PC-3 (cell line): ENCODE measurements at regions not wholly inside any gene's neighbourhood (a gene's known extent, or its start where the extent isn't known, plus 50 kb on each side); places are given as distances from the start of the nearest gene placed in this dataset.
"Not testable (repeated sequence)": the region's sequence is repeated elsewhere in the genome, so short reads cannot be mapped to it uniquely, and the experiment has no call there.

ENCODE experiments used
- EZH2 ChIP-seq: fragments of 300-600 bp; sonication (generic); IDR thresholded peaks from one replicate; pipeline ENCODE4 v1.6.1; 2017; ENCODE audit warnings: antibody characterized with exemption, mild to moderate bottlenecking, low read length; ENCODE audit not compliant: unreplicated experiment
- EZH2phosphoT487 ChIP-seq: fragments of 300-600 bp; sonication (generic); IDR thresholded peaks from 2 replicates; pipeline ENCODE4 v1.6.1; 2018; ENCODE audit warnings: mild to moderate bottlenecking, antibody characterized with exemption, low read length, borderline replicate concordance
- TF ChIP-seq, protein P1 (sequence below): fragments of 300-600 bp; sonication (generic); conservative IDR thresholded peaks from 2 replicates; pipeline ENCODE4 v1.5.1; 2017; ENCODE audit warnings: antibody characterized with exemption, low read depth, mild to moderate bottlenecking, low read length

DNA sequence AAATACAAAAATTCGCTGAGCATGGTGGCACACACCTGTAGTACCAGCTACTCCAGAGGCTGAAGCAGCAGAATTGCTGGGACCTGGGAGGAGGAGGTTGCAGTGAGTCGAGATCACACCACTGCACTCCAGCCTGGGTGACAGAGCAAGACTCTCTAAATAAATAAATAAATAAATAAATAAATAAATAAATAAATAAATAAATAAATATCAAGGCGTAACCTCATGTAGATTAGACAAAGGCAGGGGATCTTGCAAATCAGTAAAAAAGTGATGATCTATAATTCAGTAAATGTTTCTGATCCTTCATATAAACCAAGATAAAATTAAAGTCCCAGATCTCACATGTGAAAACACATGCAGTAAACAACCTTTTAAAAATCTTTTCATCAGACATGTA is 425.6 kb downstream of the MRPL39 start:
- not testable (repeated sequence) for TF ChIP-seq EZH2, EZH2phosphoT487
- TF ChIP-seq, protein P1, sequence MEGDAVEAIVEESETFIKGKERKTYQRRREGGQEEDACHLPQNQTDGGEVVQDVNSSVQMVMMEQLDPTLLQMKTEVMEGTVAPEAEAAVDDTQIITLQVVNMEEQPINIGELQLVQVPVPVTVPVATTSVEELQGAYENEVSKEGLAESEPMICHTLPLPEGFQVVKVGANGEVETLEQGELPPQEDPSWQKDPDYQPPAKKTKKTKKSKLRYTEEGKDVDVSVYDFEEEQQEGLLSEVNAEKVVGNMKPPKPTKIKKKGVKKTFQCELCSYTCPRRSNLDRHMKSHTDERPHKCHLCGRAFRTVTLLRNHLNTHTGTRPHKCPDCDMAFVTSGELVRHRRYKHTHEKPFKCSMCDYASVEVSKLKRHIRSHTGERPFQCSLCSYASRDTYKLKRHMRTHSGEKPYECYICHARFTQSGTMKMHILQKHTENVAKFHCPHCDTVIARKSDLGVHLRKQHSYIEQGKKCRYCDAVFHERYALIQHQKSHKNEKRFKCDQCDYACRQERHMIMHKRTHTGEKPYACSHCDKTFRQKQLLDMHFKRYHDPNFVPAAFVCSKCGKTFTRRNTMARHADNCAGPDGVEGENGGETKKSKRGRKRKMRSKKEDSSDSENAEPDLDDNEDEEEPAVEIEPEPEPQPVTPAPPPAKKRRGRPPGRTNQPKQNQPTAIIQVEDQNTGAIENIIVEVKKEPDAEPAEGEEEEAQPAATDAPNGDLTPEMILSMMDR: not testable (repeated sequence)
